HG02798 (cell line): ENCODE measurements at regions not wholly inside any gene's neighbourhood (a gene's known extent, or its start where the extent isn't known, plus 50 kb on each side); places are given as distances from the start of the nearest gene placed in this dataset.

Experiments
- ATAC-seq: cut with Tn5 transposase; IDR thresholded peaks from one replicate; pipeline ENCODE4 v1.9.1; 2021; ENCODE audit warnings: mild to moderate bottlenecking; ENCODE audit not compliant: unreplicated experiment, poor library complexity

- ATAC-seq, result no peak
These were observed 90.2 kb upstream of the ARHGAP28 start for GRCh38 chr18:6639305-6639704.

GRCh38 chr18:6644836-6645627 lies 84.5 kb upstream of the ARHGAP28 start:
- ATAC-seq, result no peak

- ATAC-seq, result no peak
These were observed 82.7 kb upstream of the ARHGAP28 start for GRCh38 chr18:6646801-6647200.

- ATAC-seq, result no peak
These were observed 80.9 kb upstream of the ARHGAP28 start for GRCh38 chr18:6648581-6648980.

- ATAC-seq, result no peak
These were observed 79.9 kb upstream of the ARHGAP28 start for GRCh38 chr18:6649421-6650126.

GRCh38 chr18:6650127-6650507 lies 79.4 kb upstream of the ARHGAP28 start:
- no peak for ATAC-seq

- ATAC-seq, result no peak
These were observed 78.8 kb upstream of the ARHGAP28 start for GRCh38 chr18:6650747-6651146.

GRCh38 chr18:6652098-6652497 lies 77.4 kb upstream of the ARHGAP28 start:
- ATAC-seq, result no peak

GRCh38 chr18:6653880-6654279 lies 75.6 kb upstream of the ARHGAP28 start:
- ATAC-seq, result no peak

- ATAC-seq, result no peak
These were observed 69.4 kb upstream of the ARHGAP28 start for GRCh38 chr18:6659963-6660725.

GRCh38 chr18:6661692-6662415 lies 67.7 kb upstream of the ARHGAP28 start:
- no peak for ATAC-seq

GRCh38 chr18:6666012-6666685 lies 63.4 kb upstream of the ARHGAP28 start:
- no peak for ATAC-seq

- ATAC-seq, result no peak
These were observed 60.7 kb upstream of the ARHGAP28 start for GRCh38 chr18:6668836-6669235.

- ATAC-seq, result no peak
These were observed 56.7 kb upstream of the ARHGAP28 start for GRCh38 chr18:6672821-6673308.

GRCh38 chr18:6677086-6677485 lies 52.4 kb upstream of the ARHGAP28 start:
- ATAC-seq, result no peak

GRCh38 chr18:6679201-6679600 lies 50.3 kb upstream of the ARHGAP28 start:
- no peak for ATAC-seq
